Stimulated activated CD4-positive, alpha-beta T cell treated with anti-CD3 and anti-CD28 coated beads, Interleukin-15, amount 100 ng/mL, for 48 hours (primary cell): ENCODE measurements at regions not wholly inside any gene's neighbourhood (a gene's known extent, or its start where the extent isn't known, plus 50 kb on each side); places are given as distances from the start of the nearest gene placed in this dataset.

Experiments used
- DNase-seq, 2 donors: peaks; one replicate each; pipeline ENCODE4 v3.0.0-alpha.2; 2020; ENCODE audit warnings: low read depth in 2 of 2

- DNase-seq, result no peak
Observed at GRCh38 chr20:48463916-48464315, 363.9 kb downstream of the PREX1 start.

GRCh38 chr20:48463096-48463720, 364.6 kb downstream of the PREX1 start:
- no peak for DNase-seq

GRCh38 chr20:48461735-48462119, 366.1 kb downstream of the PREX1 start:
- DNase-seq, result no peak

GRCh38 chr20:48461091-48461734, 366.6 kb downstream of the PREX1 start:
- DNase-seq, result no peak

- DNase-seq, result no peak
Observed at GRCh38 chr20:48460681-48461080, 367.1 kb downstream of the PREX1 start.

- DNase-seq, result no peak
Observed at GRCh38 chr20:48459722-48460395, 367.9 kb downstream of the PREX1 start.

GRCh38 chr20:48458601-48459385, 369.0 kb downstream of the PREX1 start:
- no peak for DNase-seq

- no peak for DNase-seq
Observed at GRCh38 chr20:48458003-48458377, 369.8 kb downstream of the PREX1 start.

GRCh38 chr20:48457193-48458002, 370.4 kb downstream of the PREX1 start:
- no peak for DNase-seq

GRCh38 chr20:48456366-48457192, 371.2 kb downstream of the PREX1 start:
- no peak for DNase-seq

- no peak for DNase-seq
Observed at GRCh38 chr20:48455651-48456365, 372.0 kb downstream of the PREX1 start.

- DNase-seq, result no peak
Observed at GRCh38 chr20:48454671-48455490, 372.9 kb downstream of the PREX1 start.

GRCh38 chr20:48453477-48454093, 374.2 kb downstream of the PREX1 start:
- no peak for DNase-seq

- DNase-seq, result no peak
Observed at GRCh38 chr20:48451401-48451800, 376.4 kb downstream of the PREX1 start.

- no peak for DNase-seq
Observed at GRCh38 chr20:48448666-48449600, 378.9 kb downstream of the PREX1 start.

GRCh38 chr20:48447456-48447855, 380.3 kb downstream of the PREX1 start:
- DNase-seq, result no peak

- DNase-seq, result no peak
Observed at GRCh38 chr20:48445827-48446226, 382.0 kb downstream of the PREX1 start.

GRCh38 chr20:48444249-48444648, 383.6 kb downstream of the PREX1 start:
- no peak for DNase-seq
